Stimulated activated CD4-positive, alpha-beta T cell treated with anti-CD3 and anti-CD28 coated beads, Interleukin-1b, Interleukin-23, amount 100 ng/mL, for 48 hours (primary cell): ENCODE measurements at regions not wholly inside any gene's neighbourhood (a gene's known extent, or its start where the extent isn't known, plus 50 kb on each side); places are given as distances from the start of the nearest gene placed in this dataset.
"Not testable (repeated sequence)": the region's sequence is repeated elsewhere in the genome, so short reads cannot be mapped to it uniquely, and the experiment has no call there.

Source experiments
- DNase-seq: peaks from one replicate; pipeline ENCODE4 v3.0.0-alpha.2; 2020

GRCh38 chr13:99078017-99078771 is 100.3 kb upstream of the DOCK9 start:
- no peak for DNase-seq

DNA sequence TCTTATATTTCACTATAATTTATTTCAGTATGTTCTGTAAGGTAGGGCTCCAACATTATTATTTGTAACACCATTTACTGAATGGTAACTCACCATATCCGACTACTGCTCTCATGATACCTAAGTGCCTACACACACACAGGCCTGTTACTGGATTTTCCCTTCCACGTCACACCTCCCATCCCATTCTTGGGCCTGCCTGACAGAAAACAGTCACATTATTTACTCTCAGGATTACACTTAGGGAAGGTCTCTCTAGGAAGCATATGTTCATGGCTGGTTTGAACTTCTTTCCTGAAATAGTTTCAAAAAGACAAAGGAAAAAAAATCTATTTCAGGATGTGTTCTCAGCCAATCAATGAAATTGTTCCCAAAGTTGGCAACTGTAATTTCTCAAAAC is 102.3 kb upstream of the DOCK9 start:
- no peak for DNase-seq

- no peak for DNase-seq
Observed at GRCh38 chr13:99083981-99084380, 106.1 kb upstream of the DOCK9 start.

DNA sequence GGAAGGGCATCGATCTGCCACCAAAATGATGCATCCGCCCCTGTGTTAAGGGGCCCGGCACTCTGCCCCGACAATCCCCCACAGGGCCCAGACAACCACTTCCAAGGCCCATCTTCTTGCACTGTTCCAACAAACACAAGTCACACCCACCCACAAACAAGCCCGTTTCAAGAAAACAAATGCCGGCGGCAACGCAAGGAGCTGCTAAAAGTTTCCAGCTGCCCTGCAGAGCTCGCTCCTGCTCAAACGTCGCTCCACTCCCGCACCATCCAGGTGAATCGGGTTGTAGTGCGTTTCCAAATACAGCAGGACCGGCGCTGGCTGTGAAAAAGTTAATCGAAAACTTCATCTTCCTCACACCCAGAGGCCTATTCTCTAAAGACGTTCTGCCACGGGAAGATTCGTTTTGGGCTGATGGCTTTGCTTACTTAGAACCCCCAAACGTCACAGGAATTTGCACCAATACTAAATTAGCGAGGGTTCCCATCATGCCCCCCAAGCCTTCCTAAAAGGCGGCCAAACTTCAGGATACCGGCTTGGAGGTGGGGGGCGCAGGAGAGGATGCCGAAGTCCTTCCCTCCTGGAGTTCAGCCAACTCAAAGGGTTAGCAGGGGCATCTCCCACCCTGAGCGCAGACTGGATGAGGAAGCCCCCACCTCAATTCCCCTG is 107.4 kb upstream of the DOCK9 start:
- DNase-seq: peak; percentile 8

- DNase-seq: no peak
Observed at GRCh38 chr13:99085808-99086266, 108.0 kb upstream of the DOCK9 start.

GRCh38 chr13:99086267-99087097 is 108.6 kb upstream of the DOCK9 start:
- peak; percentile 71 for DNase-seq

DNA sequence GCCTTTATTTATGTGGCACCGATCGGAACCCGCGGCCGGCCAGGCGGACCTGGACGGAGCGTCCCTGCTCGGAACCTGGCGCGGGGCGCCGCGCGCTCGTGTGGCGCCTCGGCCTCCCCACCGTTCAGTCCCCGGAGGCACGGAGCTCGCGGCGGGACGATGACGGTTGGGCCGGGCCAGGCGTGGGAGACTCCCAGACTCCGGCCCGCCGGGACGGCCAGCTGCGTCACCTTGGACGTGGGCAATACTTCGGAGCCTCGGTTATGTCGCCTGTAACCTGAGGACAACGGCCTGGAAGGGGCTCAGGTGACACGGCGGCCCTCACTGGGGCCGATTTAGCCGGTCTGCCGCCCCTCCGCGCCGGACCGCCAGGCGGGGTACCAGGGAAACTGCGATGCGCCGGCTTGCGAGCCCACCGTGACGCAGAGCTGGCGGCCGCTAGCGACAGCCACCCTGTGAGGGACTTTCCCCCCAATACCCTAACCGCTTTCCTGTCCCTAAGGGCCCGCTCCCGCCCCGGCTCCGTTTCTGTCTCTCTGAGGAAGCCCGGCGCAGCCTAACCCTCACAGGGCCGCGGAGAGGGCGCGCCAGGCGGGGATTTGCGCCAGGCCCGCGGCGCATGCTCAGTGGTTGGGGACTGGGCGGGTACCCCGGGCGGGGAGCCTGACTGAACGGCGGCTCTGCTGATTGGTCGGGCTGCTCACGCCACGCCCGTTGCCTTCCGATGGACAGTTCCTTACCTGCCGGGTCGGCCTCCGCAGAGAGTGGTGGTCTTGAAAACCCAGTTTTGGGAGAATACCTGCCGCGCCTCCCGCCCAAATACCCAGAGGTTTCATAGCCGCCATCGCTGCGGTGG is 109.5 kb upstream of the DOCK9 start:
- DNase-seq: peak; percentile 92

DNA sequence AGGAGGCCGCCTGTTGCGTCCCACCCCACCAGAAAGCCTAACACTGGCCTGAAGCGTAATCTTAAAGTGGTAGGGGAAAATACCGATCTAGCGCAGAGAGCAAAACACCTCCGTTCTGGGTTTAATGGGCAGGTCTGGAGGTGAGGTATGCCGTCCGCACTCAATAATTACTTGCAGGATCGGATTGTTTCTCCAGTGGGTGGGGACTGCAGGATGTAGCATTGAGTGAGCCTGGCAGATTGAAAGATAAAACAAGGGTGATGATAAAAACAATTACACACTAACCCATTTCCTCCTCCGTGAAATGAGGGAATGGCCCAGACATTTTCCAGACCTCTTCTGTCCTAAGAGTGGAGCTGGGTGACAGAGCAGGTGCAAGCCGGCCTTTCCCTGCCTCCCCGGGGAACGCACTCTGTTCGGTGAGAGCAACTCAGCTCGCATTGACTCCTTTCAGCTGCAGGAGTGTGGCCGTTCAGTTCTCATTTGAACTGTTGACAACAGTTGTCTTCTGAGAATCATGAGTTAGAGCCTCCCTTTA is 110.2 kb upstream of the DOCK9 start:
- DNase-seq: peak; percentile 29

GRCh38 chr13:99093997-99094396 is 106.7 kb upstream of the UBAC2 start:
- DNase-seq: no peak

DNA sequence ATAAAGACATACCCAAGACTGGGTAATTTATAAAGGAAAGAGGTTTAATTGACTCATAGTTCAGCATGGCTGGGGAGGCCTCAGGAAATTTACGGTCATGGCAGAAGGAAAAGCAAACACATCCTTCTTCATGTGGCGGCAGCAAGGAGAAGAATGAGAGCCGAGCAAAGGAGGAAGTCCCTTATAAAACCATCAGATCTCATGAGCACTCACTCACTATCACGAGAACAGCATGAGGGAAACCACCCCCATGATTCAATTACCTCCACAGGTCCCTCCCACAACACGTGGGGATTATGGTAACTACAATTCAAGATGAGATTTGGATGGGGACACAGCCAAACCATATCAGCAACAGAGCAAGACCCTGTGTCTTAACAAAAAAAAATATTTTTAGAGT is 98.8 kb upstream of the UBAC2 start:
- not testable (repeated sequence) for DNase-seq

DNA sequence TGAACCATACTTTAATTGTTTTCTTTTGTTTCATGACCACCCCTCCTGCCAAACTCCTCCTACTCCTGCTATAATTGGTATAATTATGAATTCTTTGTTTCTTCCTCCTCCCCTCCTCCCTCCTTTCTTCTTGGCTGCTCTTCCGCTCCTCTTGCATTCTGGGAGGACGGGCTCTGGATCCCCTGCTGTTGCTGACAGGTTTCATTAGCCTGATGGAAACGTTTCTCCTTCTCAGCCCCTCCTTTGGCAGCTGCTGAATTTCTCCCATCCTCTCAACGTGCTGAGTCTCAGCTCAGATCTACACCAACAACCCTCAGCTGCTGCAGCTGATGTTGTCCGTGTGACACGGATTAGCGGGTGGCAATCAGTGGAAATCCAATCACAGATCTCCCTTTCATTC is 97.1 kb upstream of the UBAC2 start:
- no peak for DNase-seq

GRCh38 chr13:99104396-99104795 is 96.3 kb upstream of the UBAC2 start:
- DNase-seq: no peak

DNA sequence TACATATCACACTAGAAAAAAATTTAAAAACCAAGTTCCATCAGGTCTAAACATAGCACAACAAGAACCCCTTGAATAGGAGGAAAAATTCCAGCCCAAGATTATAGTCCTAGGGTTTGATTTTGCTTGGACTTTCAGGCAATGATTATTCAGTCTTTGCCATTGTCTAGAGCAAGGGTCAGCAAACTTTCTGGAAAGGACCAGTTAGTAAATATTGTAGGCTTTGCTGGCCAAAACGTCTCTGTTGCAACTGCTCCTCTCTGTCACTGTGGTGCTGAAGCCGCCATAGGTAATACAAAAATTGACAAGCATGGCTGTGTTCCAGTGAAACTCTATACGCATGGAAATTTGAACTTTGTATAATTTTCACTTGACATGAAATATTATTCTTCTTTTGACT is 95.5 kb upstream of the UBAC2 start:
- no peak for DNase-seq

DNA sequence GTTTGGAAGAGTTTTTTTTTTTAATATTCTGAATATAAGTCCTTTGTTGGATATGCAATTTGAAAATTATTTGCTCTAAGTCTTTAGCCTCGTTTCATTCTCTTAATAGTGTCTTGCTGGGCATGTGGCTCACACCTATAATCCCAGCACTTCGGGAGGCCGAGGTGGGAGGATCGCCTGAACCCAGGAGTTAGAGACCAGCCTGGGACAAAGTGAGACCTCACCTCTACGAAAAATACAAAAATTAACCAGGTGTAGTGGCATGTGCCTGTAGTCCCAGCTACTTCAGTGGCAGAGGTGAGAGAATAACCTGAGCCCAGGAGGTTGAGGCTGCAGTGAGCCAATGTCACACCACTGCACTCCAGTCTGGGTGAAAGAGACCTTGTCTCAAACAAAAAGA is 87.3 kb upstream of the UBAC2 start:
- DNase-seq: no peak

DNA sequence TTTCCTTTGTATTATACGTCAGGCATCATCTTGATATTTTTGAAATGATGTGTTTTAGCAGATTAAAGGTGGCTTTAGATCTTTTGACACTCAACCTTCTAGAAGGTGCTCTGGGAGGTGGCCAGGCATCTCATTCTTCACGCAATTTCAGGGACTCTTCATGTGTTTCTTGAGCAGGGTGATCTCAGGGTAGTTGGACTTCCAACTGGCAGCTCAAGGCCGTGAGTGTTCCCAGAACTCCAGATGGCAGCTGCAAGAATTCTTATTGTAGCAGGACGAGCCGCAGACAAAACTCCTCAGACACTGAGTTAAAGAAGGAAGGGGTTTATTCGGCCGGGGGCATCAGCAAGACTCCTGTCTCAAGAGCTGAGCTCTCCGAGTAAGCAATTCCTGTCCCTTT is 82.5 kb upstream of the UBAC2 start:
- DNase-seq: no peak

- DNase-seq: peak; percentile 56
Observed at GRCh38 chr13:99119656-99120055, 81.0 kb upstream of the UBAC2 start.

DNA sequence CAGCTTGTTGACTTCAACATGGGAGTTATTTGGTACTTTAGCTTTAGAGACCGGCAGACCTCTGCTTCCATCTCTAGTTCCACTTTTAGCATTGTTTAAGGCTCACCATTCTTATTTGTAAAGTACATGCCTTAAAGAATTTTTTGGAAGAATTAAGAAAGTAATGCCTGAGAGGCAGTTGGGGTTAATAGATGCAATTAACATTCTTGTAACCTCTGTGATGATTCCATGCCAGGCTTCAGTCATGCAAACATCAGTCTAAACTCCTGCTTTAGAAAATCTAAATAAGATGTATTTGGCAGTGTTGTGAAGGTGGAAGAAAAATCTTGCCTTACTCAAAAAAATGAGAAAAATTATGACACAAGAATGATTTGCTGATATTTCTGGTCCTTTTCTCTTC is 79.9 kb upstream of the UBAC2 start:
- DNase-seq: no peak

- DNase-seq: no peak
Observed at GRCh38 chr13:99122171-99122570, 78.5 kb upstream of the UBAC2 start.

DNA sequence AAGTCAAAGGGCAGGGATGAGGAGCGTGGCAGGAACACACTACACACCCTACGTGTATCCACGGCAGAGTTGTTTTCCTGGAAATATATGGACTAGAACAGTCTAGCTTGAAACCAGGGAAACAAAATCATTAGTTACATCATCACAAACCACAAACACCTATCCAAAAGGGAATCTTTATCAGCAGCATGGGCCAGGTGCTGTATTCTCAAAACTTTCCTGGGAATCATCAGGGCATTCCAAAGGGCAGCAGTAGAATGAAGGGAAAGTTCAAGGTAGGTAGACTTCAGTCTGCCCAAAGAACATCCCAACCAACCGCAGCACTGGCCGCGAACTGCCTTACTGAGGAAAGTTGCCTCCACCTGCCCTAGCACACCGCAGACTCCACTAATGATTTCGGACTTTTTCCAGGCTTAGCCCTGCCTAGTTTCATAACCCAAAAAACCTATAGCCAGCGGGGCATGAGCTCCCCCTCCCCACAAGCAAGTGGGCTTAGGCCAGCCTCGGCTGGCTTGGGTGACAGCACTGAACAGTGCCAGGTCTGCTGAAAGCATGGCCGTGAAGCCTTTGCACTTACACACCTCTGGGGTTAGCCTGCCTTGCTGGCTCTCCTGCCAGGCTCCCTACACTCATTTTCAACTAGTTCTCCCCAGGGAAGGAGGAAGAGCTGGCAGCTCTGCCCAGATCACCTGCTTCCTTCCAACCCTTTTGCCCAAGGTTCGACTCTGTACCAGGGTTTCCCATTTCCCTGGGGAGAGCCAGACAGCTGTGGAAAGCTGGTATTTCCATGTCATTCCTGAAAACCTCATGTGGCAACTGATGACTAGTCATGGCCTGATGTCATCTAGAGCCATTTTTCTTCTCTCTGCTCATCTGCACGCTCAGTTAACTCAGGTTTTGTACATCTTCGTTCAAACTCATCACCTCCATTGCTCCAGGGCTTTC is 77.3 kb upstream of the UBAC2 start:
- no peak for DNase-seq

DNA sequence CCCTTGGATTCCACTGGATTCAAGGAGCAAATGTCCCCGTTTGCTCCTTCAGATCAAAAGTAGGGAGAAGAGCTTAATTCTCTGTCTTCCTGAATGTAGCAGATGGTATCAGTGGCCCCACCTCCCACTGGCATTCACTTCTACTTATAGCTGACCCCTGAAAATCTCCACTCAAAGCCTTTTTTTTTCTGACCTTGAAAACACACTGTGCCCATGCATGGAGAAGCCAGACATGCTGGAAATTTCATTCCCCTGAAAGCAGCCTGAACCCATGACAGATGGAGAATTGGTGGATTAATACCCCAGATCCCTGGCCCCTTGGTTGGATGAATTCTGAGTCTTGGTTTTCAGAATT is 76.6 kb upstream of the UBAC2 start:
- no peak for DNase-seq

DNA sequence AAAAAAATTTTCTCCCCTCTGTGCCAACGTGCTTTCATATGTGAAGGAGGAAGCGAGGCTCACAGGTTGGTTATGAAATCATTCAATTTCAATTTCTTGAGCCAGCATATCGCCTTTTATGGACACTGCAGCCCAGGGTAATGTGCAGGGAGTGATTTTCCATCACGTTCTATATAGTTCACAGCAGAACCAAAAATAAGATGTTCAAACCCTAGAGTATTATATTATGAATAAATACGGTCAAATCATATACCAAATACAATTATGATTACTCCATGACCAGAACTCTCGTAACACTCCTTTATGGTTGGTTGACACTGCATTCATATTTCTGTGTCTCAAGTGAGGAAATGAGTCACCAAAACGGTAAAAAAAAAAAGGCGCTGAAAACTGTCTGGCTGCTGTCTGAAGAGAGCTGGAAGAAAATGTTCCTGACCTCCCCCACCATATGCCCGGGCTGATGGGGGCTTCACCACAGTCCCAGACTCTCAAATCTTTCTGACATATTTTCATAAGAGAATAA is 75.8 kb upstream of the UBAC2 start:
- no peak for DNase-seq
